Esophagus mucosa (tissue), 1 donor: ENCODE measurements at regions not wholly inside any gene's neighbourhood (a gene's known extent, or its start where the extent isn't known, plus 50 kb on each side); places are given as distances from the start of the nearest gene placed in this dataset.
"Not testable (repeated sequence)": the region's sequence is repeated elsewhere in the genome, so short reads cannot be mapped to it uniquely, and the experiment has no call there.

Experiments used
- ATAC-seq: fragments of 200-7000 bp; cut with Tn5 transposase; one replicate; pipeline ENCODE4 v1.9.1; 2020
- donor health status: DM: yes; HTN: yes; CAD: no.

DNA sequence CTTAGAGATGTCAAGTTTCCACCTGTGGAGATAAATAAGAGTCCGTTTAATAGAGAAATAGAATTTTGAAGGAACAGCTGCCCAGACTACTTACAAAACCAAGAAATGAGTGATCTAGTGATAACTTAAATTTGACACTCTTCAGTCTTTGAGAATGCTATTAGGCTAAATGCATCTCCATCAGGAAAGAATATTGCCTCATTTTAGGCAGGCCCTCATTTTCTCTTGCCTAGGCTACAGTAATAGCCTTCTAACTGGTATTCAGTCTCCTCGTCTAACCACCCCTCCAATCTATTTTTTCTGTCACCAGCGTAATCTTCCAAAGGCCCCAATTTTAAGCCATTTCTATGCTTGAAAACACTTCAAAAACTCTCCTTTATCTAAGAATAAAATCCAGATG, 537.8 kb upstream of the CA10 start:
- no peak for ATAC-seq

DNA sequence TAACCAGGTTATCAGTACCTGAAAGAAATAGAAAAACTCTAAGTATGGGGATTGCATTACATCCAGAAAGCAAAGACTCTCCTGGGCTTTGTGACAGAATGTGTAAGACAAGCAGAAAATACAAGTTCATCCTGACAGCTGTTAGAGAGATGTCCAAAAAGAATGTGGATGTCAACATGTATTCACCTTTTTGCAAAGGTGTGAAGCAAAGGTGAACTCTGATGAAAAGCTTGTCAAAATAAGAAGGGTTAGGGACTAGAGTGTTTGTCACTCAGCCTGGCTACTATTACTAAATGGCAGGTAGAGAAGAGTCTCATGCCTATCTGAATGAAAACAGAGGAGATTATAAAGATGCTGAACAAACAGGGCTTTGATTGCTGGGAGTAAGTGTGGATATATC, 527.6 kb upstream of the CA10 start:
- ATAC-seq = no peak

DNA sequence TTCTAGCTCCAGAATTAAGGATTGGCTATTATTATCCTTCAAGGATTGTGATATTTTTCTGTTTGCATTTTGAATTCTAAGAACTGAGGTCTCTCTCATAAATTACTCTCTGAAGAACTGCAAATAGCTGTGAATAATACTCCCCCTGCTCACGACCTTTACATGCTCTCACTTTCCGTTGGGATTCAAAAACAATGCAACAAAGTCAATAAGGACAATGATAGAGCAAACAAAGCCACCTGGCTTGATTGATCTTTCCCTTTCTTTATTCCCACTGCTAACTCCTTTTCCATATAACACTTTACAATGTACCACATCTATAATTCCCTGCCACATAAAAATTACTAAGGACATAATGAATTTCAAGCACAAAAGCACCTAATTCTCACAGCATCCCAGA, 523.0 kb upstream of the CA10 start:
- no peak for ATAC-seq

DNA sequence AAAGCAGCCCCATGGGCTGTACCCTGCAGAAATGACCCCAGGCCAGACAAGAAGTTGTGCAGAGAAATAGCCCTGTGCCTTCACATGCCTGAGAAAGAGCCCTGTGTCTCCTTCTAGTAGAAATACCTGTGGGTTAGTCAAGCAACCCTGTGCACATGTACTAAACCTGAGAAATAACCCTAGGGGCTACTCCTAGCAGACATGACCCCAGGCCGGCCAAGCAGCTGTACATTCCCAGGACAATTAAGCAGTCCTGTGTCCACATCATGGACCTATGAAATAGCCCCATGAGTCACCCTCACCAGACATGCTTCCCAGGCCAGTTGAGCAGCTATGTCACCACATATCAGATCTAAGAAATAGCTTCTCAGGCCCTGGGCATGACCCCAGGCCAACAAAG, 519.7 kb upstream of the CA10 start:
- no peak for ATAC-seq

DNA sequence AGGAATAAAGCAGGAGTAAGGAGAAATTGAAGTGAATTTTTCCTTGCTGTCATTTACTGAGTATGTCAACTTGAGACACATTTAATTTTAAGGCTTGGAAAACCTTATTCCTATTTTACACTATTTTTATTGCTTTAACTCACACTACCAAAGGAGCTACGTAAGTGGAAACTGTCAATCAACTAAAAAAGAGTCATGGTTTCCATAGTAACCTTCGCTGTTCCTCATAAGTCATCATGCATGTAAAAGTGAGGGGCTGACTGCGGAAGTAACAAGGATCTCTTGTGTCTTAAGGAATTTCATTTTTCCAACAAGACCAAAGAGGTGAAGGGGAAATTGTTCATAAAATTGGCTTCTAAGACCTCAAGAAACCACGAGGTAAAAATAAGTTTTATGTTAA, 516.2 kb upstream of the CA10 start:
- no peak for ATAC-seq

DNA sequence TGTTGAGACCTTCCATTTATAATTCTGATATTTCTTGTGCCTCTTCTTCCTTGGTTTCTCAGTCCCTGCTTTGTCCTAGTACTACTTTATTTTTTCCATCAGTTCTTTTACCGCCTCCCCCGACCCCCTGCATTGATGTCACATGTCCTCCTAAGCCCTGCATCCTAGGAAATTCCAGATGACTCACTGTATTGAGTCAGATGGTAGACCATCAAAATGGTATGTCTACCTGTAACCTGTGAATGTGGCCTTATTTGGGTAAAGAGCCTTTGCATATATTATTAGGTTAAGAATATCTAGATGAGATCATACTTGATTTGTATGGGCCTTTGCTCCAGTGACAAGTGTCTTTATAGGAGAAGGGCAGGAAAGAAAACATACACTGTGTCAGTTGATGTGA, 515.3 kb upstream of the CA10 start:
- ATAC-seq = no peak

DNA sequence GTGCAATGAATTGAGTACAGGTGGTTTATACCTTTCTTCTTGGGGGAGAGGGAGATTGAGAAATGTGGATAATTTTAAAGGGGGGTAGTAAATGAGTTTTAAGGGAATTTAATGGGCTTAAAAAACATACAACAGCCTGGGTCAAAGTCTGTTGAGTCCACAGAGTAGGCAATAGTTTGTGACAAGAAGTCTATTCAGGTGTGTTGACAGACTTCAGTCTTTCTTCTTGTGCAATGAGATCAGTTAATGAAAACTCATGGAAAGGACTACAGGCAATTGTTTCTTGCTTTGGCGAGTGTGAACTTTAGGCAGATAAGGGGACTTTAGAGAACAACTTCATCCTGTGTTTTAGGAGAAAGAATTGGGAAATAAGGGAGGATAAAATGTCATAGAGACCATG, 507.8 kb upstream of the CA10 start:
- no peak for ATAC-seq

DNA sequence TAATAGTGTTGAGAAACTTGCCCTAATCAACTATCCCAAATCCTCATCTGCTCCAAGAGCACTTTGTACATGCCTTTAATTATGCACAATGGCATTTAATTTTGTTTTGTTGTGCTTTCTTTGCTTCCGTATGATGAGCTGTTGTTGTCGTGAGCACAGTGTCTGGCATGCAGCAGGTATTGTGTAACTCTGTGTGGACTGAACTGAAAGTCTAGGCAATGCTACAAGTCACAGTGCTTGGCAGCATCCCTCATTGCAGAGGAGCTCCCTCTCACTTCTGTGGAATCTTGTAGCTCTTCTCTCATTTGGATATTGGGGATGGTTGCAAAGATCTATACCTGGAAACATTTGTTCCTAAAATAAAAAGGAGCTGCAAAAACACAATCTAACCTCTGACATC, 502.2 kb upstream of the CA10 start:
- no peak for ATAC-seq

DNA sequence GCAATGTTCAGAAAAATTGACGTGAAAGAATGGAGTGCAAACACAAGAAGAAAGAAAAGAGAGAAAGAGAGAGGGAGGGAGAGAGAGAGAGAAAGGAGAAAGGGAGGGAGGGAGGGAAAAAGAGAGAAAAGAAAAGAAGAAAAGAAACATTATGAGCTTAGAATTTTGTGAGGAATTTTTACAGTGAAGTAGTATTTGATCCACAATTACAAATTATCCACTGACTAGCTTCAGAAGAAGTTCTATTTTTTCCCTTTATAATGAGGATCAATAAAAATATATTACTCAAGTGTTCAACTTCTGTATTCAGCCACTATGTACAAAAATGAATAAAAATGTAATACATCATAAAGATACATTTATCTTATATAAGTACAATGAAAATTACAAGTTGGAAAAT, 494.5 kb upstream of the CA10 start:
- no peak for ATAC-seq

DNA sequence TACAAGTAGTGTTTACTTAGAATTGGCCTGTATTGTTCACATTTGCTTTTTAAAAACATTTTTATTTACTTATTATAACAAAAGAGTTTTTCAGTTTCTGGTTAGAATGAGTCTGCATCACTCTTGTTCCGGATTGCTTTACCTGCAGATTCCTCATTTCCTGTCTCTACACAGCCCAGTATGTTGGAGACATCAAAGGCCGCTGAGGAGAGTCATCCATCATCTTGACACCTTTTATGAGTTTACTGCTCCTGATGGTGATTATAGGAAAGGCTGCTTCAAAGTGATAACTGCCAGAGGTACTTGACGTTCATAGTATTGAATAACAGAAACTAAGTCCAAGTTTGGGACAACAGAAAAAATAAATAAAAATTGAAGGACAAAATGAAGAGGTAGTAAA, 490.5 kb upstream of the CA10 start:
- no peak for ATAC-seq

DNA sequence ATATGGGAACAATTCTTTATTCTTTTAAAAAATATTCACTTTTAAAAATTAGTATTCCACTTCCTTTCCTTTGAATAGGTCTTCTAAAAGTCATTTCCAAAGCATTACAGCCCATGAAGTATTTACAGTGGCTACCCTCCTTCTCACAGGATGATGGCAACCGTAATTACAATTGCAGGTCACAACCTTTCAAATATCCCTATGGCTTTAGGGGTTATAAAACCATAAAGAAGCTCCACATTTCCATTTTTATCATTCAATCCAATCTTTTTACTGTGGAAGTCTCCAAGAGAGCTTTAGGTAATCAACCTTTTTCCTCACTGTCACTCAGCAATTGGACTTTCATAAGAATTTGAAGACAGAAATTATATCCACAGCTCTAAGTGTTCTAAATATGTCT, 488.9 kb upstream of the CA10 start:
- no peak for ATAC-seq

DNA sequence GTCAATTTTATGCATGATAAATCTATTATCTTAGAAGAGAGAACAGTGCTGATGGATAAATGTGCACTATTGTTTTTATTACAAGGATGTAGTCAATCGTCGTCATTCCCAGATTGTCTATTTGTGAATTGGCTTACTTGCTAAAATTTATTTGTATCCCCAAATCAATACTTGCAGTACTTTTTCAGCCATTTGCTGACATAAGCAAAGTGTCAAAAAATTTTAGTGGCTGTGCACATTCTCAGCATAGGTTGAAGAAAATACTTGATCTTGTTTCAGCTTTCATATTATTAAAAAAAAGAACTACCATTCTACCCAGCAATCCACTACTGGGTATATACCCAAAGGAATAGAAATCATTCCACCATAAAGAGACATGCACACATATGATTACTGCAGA, 477.9 kb upstream of the CA10 start:
- ATAC-seq = no peak

DNA sequence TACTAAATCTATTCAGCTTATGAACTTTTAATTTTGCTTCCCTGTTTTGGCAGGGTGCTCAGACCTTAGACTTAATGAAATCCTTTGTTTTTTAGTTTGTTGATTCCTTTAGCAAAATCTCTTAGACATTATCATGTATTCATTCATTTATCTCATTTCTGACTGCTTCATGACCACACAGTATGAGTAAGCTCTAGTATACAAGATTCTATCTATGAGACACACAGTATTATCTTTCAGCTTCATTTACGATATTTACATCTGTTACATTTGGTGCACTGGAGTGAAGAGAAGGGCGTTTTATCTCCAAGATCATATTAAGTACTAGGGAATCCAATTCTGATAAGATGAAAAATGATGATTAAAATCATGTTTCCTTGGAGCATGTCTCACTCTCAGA, 448.1 kb upstream of the CA10 start:
- ATAC-seq = no peak

DNA sequence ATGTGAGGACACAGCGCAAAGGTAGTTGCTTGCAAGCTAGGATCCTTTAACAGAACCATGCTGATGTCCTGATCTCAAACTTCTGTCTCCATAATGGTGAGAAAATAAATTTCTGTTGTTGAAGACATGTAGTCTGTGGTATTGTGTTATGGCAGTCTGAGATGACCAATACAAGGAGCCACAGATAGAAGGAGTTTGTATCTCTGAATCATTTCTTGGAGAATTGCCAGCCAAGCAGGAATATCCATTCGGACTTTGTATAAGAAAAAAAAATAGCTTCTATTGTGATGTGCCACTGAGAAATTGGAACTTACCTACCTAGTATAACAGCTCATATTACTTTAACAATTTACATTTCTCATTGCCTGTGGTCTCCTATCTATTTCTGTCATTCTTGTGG, 447.6 kb upstream of the CA10 start:
- ATAC-seq = no peak

DNA sequence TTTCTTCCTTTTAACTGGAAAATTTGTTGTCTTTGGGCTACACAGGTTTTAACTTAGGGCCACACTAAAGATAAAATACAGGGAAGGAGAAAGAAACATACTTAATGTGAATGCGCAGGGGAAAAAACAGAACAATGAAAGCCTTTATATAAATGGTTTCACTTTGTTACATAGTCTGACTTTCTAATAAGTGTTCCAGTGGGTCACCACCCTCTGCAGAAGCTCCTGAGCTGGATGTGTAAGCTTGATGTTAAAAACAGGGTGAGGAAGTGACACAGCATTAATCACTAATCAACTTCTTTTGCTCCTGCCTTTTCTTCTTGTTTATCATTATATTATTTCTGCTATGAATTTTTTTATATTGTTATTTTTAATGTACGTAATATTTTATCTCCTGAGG, 445.6 kb upstream of the CA10 start:
- no peak for ATAC-seq

DNA sequence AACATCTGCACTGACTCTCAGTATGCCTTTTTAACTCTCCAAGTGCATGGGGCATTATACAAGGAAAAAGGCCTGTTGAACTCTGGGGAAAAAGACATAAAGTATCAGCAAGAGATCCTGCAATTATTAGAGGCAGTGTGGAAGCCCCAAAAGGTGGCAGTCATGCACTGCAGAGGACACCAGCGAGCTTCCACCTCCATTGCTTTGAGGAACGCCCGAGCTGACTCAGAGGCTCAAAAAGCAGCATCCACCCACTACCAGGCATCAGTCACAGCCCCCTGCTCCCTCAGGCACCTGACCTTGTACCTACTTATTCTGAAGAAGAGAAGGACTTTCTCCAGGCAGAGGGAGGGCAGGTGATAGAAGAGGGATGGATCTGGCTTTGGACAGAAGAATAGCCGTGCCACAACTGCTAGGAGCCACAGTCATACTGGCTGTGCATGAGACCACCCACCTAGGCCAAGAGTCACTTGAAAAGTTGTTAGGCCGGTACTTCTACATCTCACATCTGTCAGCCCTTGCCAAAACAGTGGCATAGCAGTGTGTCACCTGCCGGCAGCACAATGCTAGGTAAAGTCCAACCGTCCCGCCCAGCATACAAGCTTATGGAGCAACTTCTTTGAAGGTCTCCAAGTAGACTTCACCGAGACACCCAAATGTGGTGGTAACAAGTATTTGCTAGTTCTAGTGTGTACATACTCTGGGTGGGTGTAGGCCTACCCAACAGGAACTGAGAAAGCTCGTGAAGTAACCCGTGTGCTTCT, 439.1 kb upstream of the CA10 start:
- ATAC-seq = not testable (repeated sequence)

DNA sequence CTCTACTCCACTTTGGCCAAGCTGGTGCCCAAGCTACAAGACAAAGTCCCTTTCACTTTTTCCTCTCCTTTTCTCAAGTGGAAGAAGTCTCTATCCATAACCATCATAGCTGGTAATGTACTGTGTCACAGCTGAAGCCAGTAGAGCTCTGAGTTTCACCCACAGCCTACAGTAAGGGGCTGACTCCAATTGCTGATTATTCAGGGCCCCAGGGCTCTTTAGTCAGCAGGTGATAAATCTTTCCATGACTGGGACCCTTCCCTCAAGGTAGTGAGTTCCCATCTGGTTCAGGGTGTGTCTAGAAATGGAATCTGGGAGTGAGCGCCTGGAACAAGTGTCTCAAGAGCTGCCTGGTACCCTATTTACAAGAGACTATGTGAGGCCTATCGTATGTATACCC, 436.0 kb upstream of the CA10 start:
- ATAC-seq = no peak

DNA sequence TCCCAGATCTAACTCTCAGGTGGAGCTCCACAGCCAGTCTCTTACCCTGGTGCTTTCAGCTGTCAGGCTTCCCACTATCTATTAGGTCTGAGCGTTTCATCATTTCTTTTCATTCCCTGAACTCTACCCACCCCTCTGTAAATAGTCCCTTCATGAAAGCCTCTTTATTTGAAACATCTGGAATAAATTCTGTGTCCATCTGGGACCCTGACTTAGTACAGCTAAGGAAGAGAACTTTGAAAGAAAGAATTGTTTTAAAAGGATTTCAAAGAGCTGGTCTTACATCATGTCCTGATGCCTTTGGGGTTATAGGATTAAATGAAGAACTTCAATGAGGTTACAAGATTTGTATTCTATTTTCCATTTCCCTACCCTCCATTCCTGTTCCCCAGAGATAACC, 388.5 kb upstream of the CA10 start:
- no peak for ATAC-seq

DNA sequence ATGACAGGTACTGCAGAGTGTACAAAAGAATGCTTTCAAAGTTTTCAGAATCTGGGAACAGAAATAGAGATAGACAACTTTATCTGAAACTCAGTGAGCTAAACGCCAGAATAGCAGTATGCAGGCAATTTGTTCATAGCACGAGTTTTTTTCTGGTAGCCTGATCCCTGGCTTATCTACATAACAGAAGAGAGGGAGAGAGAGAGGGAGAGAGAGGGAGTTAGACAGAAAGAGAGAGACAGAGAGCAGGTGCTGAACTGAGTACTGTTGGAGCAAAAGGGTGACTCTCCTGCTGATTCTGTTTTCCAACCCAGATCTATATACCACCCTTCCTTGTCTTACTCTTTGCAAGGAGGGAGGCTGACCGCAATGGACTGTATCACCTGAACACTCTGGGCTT, 388.0 kb upstream of the CA10 start:
- ATAC-seq = no peak

DNA sequence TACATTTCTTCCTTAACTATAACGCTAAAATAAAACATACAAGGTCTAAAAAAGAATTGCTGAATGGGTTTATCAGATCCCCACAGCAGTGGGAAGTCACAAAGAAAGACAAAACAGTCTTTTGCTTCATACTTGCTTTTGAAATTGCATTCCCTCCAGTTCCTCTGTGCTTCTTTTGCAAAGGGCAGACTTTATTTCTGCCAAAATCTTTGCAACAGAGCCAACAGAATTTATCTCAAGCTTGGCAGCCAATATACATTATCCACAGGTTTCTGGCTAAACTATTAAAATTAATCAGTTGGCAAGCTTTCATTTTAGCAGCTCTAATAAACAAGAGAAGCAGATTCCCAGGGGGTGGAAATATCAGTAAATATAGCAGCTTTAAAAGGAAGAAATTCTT, 378.9 kb upstream of the CA10 start:
- ATAC-seq = no peak

DNA sequence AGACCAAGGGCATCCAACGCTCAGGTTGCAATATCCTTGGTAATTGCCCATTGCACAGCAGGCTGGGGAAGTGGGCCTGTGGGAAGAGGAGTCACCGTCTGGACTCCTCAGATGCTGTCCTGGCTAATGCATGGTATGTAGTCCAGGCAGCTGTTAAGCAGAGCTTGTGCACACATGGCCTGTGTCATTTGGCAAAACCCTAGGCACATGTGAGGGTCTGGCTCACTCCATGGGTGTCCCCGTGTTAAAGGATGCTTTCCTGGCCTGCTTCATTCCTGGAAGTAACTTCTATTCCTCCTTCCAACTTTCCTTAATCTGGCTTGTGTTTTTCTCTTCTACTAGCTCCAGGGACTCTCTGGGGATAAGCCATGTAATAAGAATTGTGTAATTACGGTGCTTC, 378.0 kb upstream of the CA10 start:
- ATAC-seq = no peak

DNA sequence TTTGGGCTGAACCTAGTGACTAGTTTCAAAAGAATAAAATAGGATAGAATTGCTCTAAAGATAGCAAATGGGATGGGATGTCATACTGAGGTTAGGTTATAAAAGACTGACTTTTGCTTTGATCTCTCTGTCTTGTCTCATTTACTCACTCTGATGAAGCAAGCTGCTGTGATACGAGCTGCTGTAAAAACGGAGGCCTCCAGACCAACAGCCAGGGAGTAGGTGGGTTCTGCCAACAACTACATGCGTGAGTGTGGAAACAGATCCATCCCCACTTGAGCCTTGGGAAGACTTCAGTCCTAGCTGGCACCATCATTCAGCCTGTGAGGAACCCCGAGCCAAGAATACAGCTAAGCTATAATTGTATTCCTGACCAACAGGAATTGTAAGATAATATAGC, 373.9 kb upstream of the CA10 start:
- no peak for ATAC-seq

DNA sequence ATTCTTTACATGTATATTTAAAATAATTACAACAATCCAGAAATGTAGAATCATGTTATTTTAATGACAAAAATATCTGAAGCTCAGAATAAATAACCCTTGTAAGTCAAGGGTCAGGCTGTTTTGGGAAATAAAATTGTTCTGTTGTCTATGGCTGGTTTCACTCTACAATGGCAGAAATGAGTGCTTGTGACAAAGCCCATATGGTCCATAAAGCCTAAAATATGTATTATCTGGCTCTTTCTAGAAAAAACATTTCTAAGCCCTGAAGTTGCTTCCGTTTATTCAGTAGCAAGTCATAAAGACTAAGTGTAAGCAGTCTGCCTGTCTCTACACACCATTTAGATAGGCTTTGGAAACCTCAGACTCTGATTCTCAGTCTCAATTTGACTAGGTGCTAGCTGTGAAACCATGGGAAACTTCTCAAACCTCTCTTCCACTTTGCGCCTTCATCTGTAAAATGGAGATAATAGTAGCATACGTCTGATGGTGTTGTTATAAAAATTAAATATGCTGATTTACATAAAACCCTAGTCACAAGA, 365.7 kb upstream of the CA10 start:
- no peak for ATAC-seq

DNA sequence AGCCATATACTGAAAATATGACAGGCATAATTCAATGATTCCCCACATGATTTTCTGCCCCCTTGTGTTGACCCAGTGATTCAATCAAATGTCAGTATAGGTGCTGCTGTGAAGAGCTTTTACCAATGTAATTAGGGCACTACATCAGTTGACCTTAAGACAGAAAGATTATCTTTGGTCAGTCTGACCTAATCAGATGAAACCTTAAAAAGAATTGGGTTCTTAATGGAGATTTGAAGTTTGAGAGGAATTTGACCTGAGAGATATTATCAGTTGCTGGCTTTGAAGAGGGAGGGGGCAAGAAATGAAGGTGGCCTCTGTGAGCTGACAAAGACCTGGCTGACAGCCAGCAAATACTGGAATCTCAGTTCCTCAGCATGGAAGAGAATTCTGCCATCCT, 358.7 kb upstream of the CA10 start:
- ATAC-seq = no peak

DNA sequence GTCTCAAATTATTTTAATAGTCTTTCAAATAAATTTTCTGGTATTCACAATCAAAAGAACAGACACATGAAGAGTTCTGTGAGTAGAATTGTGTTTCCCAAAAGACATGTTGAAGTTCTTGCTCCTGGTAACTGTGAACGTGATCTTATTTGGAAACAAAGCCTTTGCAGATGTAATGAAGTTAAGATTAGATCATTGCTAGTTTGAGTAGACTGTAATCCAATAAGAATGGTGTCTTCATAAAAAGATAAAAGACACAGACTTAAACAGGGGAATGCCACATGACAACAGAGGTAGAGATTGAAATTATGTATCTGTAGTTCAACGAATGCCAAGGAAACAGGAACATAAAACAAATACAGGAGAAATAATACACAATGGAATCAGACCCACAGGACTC, 357.4 kb upstream of the CA10 start:
- no peak for ATAC-seq
